Upper lobe of right lung (tissue), 1 donor: ENCODE measurements at regions not wholly inside any gene's neighbourhood (a gene's known extent, or its start where the extent isn't known, plus 50 kb on each side); places are given as distances from the start of the nearest gene placed in this dataset.

Experiments
- ATAC-seq: fragments of 200-7000 bp; cut with Tn5 transposase; one replicate; pipeline ENCODE4 v1.9.1; 2020; ENCODE audit warnings: mild to moderate bottlenecking, moderate library complexity
- DNase-seq: peaks from one replicate; pipeline ENCODE4 v3.0.0-alpha.2; 2020
- H3K27ac ChIP-seq: fragments of 200-600 bp; one replicate; pipeline ENCODE4 v1.8.0; 2022
- H3K27me3 ChIP-seq: fragments of 200-600 bp; one replicate; pipeline ENCODE4 v1.8.0; 2022; ENCODE audit warnings: mild to moderate bottlenecking
- H3K36me3 ChIP-seq: fragments of 200-600 bp; one replicate; pipeline ENCODE4 v1.8.0; 2022
- H3K4me1 ChIP-seq: fragments of 200-600 bp; one replicate; pipeline ENCODE4 v1.8.0; 2022
- H3K4me3 ChIP-seq: fragments of 200-600 bp; one replicate; pipeline ENCODE4 v1.8.0; 2022; ENCODE audit warnings: mild to moderate bottlenecking
- H3K9me3 ChIP-seq: fragments of 200-600 bp; one replicate; pipeline ENCODE4 v1.8.0; 2022
- intact Hi-C: fragments of 100-400 bp; cut with DNase I; formaldehyde crosslinking; loops from one replicate; pipeline ENCODE4 v1.11.0; 2022
- TF ChIP-seq, protein P1 (sequence below): fragments of 200-600 bp; IDR thresholded peaks from one replicate; pipeline ENCODE4 v1.8.0; 2022; ENCODE audit warnings: antibody characterized with exemption
- donor health status: DM: no; HTN: yes; CAD: no; lungs with severe emphysema.

DNA sequence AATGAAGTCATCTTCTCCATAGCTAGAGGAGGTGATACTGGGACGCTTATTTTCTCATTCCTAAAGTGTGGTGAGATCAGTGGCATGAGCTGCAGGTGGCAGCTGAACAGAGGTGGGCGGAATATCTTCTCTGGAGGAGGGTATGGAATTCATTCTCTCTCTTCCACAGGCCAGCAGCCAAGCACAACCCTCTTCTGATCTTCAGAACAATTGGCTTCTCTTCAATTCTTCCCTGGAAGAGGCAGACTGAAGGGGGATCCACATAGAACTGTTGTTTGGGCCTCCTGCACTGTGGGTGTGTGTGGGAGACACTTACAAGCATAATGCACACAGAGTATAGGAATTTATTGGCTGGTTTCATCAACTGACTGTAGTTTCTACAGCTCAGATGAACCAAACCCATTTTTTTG, 180.4 kb upstream of the RASGEF1B start:
- Histone ChIP-seq H3K4me3 (no peak overlapping the region), H3K27ac (no peak overlapping the region), H3K27me3 (no peaks in the 10 kb centered on the region), H3K9me3 (no peaks in the 10 kb centered on the region), H3K36me3 (no peaks in the 10 kb centered on the region), H3K4me1 (peaks cover 3% of the 10 kb centered on the region)
- intact Hi-C loops: no loop called here
- TF ChIP-seq, protein P1, sequence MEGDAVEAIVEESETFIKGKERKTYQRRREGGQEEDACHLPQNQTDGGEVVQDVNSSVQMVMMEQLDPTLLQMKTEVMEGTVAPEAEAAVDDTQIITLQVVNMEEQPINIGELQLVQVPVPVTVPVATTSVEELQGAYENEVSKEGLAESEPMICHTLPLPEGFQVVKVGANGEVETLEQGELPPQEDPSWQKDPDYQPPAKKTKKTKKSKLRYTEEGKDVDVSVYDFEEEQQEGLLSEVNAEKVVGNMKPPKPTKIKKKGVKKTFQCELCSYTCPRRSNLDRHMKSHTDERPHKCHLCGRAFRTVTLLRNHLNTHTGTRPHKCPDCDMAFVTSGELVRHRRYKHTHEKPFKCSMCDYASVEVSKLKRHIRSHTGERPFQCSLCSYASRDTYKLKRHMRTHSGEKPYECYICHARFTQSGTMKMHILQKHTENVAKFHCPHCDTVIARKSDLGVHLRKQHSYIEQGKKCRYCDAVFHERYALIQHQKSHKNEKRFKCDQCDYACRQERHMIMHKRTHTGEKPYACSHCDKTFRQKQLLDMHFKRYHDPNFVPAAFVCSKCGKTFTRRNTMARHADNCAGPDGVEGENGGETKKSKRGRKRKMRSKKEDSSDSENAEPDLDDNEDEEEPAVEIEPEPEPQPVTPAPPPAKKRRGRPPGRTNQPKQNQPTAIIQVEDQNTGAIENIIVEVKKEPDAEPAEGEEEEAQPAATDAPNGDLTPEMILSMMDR: no peak
- ATAC-seq (no peak), DNase-seq (no peak)

DNA sequence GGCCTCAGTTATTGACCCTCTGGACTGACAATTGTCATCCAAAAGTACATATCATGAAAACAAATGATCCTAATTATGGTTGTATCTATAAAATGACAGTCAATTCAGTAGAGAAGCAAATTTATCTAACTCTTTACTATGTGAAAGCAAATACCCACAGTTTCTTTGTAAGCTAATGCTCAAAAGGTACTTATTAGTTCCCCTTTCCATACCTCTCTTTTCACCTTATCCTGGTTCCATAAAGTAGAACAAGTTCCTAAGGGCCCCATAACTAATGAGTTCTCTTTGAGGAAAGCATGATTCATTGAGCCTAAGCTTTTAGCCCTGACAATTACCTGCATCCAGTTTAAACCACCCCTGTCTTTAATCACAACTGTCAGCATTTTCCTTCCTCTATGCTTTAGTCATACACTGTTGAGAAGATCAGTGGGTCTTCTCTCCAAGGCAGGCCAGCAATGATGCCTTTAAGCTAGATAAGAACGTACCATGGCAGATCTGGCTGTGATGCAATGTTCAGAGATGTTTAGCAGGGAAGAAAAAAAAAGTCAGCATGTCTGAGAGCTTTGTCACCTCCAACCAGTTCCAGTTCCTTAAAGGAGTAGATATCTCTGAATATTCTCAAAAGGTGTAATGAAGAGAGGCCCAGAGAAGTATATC, 179.7 kb upstream of the RASGEF1B start:
- intact Hi-C loops: no loop called here
- no peak overlapping the region for H3K27ac ChIP-seq
- no peak for DNase-seq
- H3K4me1 ChIP-seq: peaks cover 3% of the 10 kb centered on the region
- no peaks in the 10 kb centered on the region for H3K27me3 ChIP-seq
- H3K36me3 ChIP-seq: no peaks in the 10 kb centered on the region
- no peak overlapping the region for H3K4me3 ChIP-seq
- no peak for ATAC-seq
- no peaks in the 10 kb centered on the region for H3K9me3 ChIP-seq
- TF ChIP-seq, protein P1: no peak

DNA sequence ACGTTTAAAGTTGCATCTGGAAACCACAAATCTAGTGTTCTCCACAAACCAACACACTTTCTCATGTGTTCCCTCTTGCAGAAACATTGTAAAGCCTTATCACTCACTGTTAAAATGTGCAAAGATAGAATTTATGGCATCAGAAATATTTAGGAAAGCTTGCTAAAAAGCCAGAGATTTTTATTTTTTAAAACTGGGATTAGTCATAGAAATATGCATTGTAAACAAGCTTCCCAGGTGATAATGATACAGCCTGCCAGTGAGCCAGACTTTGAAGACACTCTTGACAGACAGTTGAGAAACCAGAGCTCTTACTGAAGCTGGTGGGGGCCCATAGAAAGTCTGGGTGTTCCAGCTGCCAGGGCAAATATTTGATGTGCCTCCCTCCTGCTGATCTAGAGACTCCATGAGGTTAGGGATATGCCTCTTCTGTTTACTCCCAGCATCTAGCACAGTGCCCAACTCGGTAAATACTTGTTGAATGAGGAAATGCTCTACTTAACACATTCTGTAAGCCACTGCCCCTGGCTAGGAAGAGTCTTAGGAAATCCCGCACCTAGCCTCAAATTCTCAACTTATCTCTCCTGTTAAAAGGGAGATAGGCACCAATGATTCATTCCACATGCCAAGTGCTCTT, 179.0 kb upstream of the RASGEF1B start:
- Histone ChIP-seq H3K27me3 (no peaks in the 10 kb centered on the region), H3K9me3 (no peaks in the 10 kb centered on the region), H3K36me3 (no peaks in the 10 kb centered on the region), H3K27ac (no peak overlapping the region), H3K4me3 (no peak overlapping the region), H3K4me1 (peaks cover 3% of the 10 kb centered on the region)
- TF ChIP-seq, protein P1: no peak
- ATAC-seq: peak; percentile 74
- no peak for DNase-seq
- intact Hi-C loops: no loop called here

DNA sequence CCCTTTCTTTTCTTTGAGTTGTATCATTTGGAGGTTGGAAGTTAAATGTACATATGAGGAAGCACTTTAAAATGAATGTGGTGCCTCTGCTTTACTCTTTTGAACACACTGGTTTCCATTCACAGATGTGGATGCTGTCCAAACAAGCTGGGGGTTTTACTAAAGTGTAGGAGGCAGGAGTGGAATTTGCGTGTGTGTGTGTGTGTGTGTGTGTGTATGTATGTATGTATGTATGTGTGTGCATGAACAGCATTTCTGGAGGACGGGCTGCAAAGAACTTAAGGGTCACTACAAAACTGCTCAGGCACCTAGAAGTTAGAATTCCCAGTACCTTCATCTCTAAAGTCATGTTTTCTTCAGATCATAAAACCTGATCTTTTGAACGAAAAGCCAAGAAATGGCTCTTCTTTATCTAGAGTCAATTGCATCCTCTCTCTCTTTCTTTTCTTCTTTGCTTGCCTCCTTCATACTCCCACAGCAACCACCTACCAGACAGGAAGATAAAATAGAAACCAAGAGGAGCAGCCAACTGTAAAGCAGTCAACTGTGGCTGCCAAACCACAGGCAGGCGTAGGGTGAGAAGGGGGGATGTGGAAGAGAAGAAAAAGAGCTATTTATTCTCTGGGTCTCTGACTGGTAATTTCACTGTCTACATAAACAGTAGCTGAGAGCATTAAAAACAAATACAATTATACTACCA, 177.0 kb upstream of the RASGEF1B start:
- TF ChIP-seq, protein P1: no peak
- Histone ChIP-seq H3K4me1 (peaks cover 3% of the 10 kb centered on the region), H3K27ac (no peak overlapping the region), H3K4me3 (no peak overlapping the region), H3K36me3 (no peaks in the 10 kb centered on the region), H3K9me3 (no peaks in the 10 kb centered on the region), H3K27me3 (no peaks in the 10 kb centered on the region)
- ATAC-seq (no peak), DNase-seq (no peak)
- intact Hi-C loops: no loop called here

DNA sequence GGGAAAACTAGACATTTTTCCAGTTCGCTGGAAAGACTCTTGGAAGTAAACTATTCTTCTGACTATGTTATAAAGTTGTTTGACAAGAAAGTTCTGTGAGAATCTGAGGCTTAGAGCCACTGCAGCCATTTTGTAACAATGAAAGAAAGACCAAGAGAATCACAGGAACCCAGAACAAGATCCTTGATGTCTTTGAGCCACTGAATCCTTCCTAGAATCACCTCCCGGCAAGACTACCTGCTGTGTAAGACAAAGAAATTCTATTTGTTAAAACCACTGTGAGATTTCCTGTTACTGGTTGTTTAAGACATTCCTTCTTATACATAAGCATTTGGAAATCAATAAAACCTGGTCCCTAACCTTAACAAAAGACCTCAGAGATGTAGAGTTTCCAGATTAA, 175.7 kb upstream of the RASGEF1B start:
- H3K9me3 ChIP-seq: no peaks in the 10 kb centered on the region
- intact Hi-C loops: no loop called here
- DNase-seq (no peak), ATAC-seq (no peak)
- H3K36me3 ChIP-seq: no peaks in the 10 kb centered on the region
- no peaks in the 10 kb centered on the region for H3K27me3 ChIP-seq
- H3K4me1 ChIP-seq: peaks cover 3% of the 10 kb centered on the region
- TF ChIP-seq, protein P1: no peak
- H3K4me3 ChIP-seq: no peak overlapping the region
- H3K27ac ChIP-seq: no peak overlapping the region
